ENCODE measurements at regions not wholly inside any gene's neighbourhood (a gene's known extent, or its start where the extent isn't known, plus 50 kb on each side); places are given as distances from the start of the nearest gene placed in this dataset.

GRCh38 chr10:45518741-45519140, 144.7 kb downstream of the ALOX5 start:
- Histone ChIP-seq H3K9me3 (ENCODE audit: control insufficient read depth, low read depth, low read length) (no peaks in the 10 kb centered on the region), H4K8ac (replicated peaks; ENCODE audit: insufficient read length, low read depth, low read length) (no peak overlapping the region), H2BK5ac (ENCODE audit: insufficient read length, low read length) (no peak overlapping the region), H4K20me1 (ENCODE audit: control insufficient read depth, insufficient read depth, insufficient read length) (no peaks in the 10 kb centered on the region), H3K23me2 (ENCODE audit: insufficient read length, low read depth, low read length, poor library complexity, severe bottlenecking) (no peaks in the 10 kb centered on the region), H3K27ac (ENCODE audit: insufficient read length, low read depth, low read length) (no peak overlapping the region), H3K56ac (ENCODE audit: insufficient read length, low read depth, low read length) (no peak overlapping the region), H2BK12ac (ENCODE audit: insufficient read length, low read depth, low read length) (no peak overlapping the region), H3K4me2 (ENCODE audit: insufficient read depth, insufficient read length, low read length) (no peak overlapping the region), H2BK15ac (ENCODE audit: low read depth, low read length) (no peak overlapping the region), H2BK120ac (ENCODE audit: low read depth, low read length, poor library complexity, severe bottlenecking) (no peak overlapping the region), H3K14ac (ENCODE audit: insufficient read depth, low read length) (no peak overlapping the region), H3T11ph (ENCODE audit: low read length) (no peak overlapping the region), H3K4me1 (ENCODE audit: insufficient read depth, low read length) (peaks cover 3% of the 10 kb centered on the region; the same call in 1 of the 2 replicates), H3K9ac (ENCODE audit: extremely low read depth, insufficient read length, low read length) (no peak overlapping the region), H3K27me3 (ENCODE audit: insufficient read depth, low read length) (no peaks in the 10 kb centered on the region), H2AFZ (ENCODE audit: low read length) (no peak overlapping the region), H3K79me1 (ENCODE audit: insufficient read depth, low read depth, low read length, poor library complexity, severe bottlenecking) (no peaks in the 10 kb centered on the region), H4K91ac (ENCODE audit: insufficient read length, low read depth, low read length) (no peak overlapping the region), H3K18ac (ENCODE audit: insufficient read length, low read depth, low read length) (no peak overlapping the region), H3K4ac (ENCODE audit: low read depth, low read length) (no peak overlapping the region), H2AK5ac (ENCODE audit: insufficient read length, low read length) (no peak overlapping the region), H4K5ac (ENCODE audit: insufficient read length, low read depth, low read length) (no peak overlapping the region), H3K23ac (ENCODE audit: insufficient read length, low read depth, low read length) (no peak overlapping the region), H2BK20ac (ENCODE audit: low read depth, low read length, poor library complexity, severe bottlenecking) (no peak overlapping the region), H3K79me2 (ENCODE audit: insufficient read depth, low read length) (no peaks in the 10 kb centered on the region)
- H3K4me3 Mint-ChIP-seq: no peak overlapping the region
- DNase-seq: no peak
- no peaks in the 10 kb centered on the region; a peak in 1 of 5 replicates for H3K9me3 Mint-ChIP-seq
- H3K4me1 Mint-ChIP-seq: peaks cover 20 to 21% of the 10 kb centered on the region in 2 experiments
- no peak overlapping the region for H3K27ac Mint-ChIP-seq
- no peak for TF ChIP-seq CTCF (conservative IDR thresholded peaks at IDR 0.05)
- no peaks in the 10 kb centered on the region; a peak in 1 of 7 replicates for H3K36me3 Mint-ChIP-seq (ENCODE audit: insufficient read depth in 1 of 3, low read depth in 3 of 3)
- WGBS (ENCODE audit: extremely low coverage, insufficient read length, low lambda C conversion rate): no CpG with 5 or more reads among the region's 1 CpG
- H3K27me3 Mint-ChIP-seq (ENCODE audit: low read depth): no peaks in the 10 kb centered on the region
